ENCODE measurements at regions not wholly inside any gene's neighbourhood (a gene's known extent, or its start where the extent isn't known, plus 50 kb on each side); places are given as distances from the start of the nearest gene placed in this dataset.

GRCh38 chr10:37700886-37701780 is 156.3 kb downstream of the ZNF248 start:
- TF ChIP-seq CTCF (IDR thresholded peaks at IDR 0.05) (no peak), POLR2A (IDR thresholded peaks at IDR 0.05) (no peak)
